Islet precursor cell (in vitro differentiated cells): ENCODE measurements at regions not wholly inside any gene's neighbourhood (a gene's known extent, or its start where the extent isn't known, plus 50 kb on each side); places are given as distances from the start of the nearest gene placed in this dataset.

Source experiments
- DNase-seq: peaks from one replicate; pipeline ENCODE4 v3.0.0-alpha.2; 2018

- no peak for DNase-seq
These were observed 50.0 kb upstream of the C21orf91 start for GRCh38 chr21:17869115-17869514.
